SK-N-SH treated with all-trans-retinoic acid at 6 μM for 48 hours (cell line): ENCODE measurements at regions not wholly inside any gene's neighbourhood (a gene's known extent, or its start where the extent isn't known, plus 50 kb on each side); places are given as distances from the start of the nearest gene placed in this dataset.

Experiments used
- BACH2 ChIP-seq: fragments of 250-450 bp; sonication (Bioruptor Pico); IDR thresholded peaks from 2 replicates; pipeline ENCODE4 v1.9.0; 2021; ENCODE audit warnings: mild to moderate bottlenecking, borderline replicate concordance
- CSDC2 ChIP-seq: fragments of 250-450 bp; sonication (Bioruptor Pico); IDR thresholded peaks from 2 replicates; pipeline ENCODE4 v1.5.0; 2020; ENCODE audit warnings: mild to moderate bottlenecking, moderate library complexity
- ESRRG ChIP-seq: fragments of 250-450 bp; sonication (Bioruptor Pico); IDR thresholded peaks from 2 replicates; pipeline ENCODE4 v1.6.1; 2021; ENCODE audit warnings: mild to moderate bottlenecking
- GLIS3 ChIP-seq: fragments of 250-450 bp; sonication (Bioruptor Pico); IDR thresholded peaks from 2 replicates; pipeline ENCODE4 v1.5.0; 2020; ENCODE audit warnings: mild to moderate bottlenecking, moderate library complexity
- ISL1 ChIP-seq: fragments of 250-450 bp; sonication (Bioruptor Pico); IDR thresholded peaks from 2 replicates; pipeline ENCODE4 v2.1.2; 2022; ENCODE audit warnings: mild to moderate bottlenecking, moderate library complexity
- PATZ1 ChIP-seq: fragments of 250-450 bp; sonication (Bioruptor Pico); IDR thresholded peaks from 2 replicates; pipeline ENCODE4 v1.8.0; 2020; ENCODE audit warnings: mild to moderate bottlenecking, moderate library complexity, borderline replicate concordance
- PPARA ChIP-seq: fragments of 250-450 bp; sonication (Bioruptor Pico); IDR thresholded peaks from 2 replicates; pipeline ENCODE4 v1.5.0; 2020; ENCODE audit warnings: mild to moderate bottlenecking, borderline replicate concordance
- SNAI2 ChIP-seq: fragments of 250-450 bp; sonication (Bioruptor Pico); IDR thresholded peaks from 2 replicates; pipeline ENCODE4 v1.5.0; 2020; ENCODE audit warnings: mild to moderate bottlenecking, moderate library complexity
- TCF4 ChIP-seq: fragments of 250-450 bp; sonication (Bioruptor Pico); IDR thresholded peaks from 2 replicates; pipeline ENCODE4 v1.8.0; 2021; ENCODE audit warnings: mild to moderate bottlenecking, moderate library complexity, borderline replicate concordance
- TSHZ2 ChIP-seq: fragments of 250-450 bp; sonication (Bioruptor Pico); IDR thresholded peaks from 2 replicates; pipeline ENCODE4 v1.5.0; 2020; ENCODE audit warnings: mild to moderate bottlenecking, moderate library complexity
- ZFP30 ChIP-seq: fragments of 450-650 bp; formaldehyde crosslinking; IDR thresholded peaks from 2 replicates; pipeline ENCODE4 v1.5.0; 2022; ENCODE audit warnings: mild to moderate bottlenecking, moderate library complexity
- ZNF8 ChIP-seq: fragments of 450-650 bp; formaldehyde crosslinking; IDR thresholded peaks from 2 replicates; pipeline ENCODE4 v1.5.0; 2020; ENCODE audit warnings: mild to moderate bottlenecking, moderate library complexity
- TF ChIP-seq, protein P1 (sequence below): fragments of 250-450 bp; sonication (Bioruptor Pico); IDR thresholded peaks from 2 replicates; pipeline ENCODE4 v1.8.0; 2021; ENCODE audit warnings: low read depth, mild to moderate bottlenecking, moderate library complexity, borderline replicate concordance
- TF ChIP-seq, protein P2 (sequence below): fragments of 250-450 bp; sonication (Bioruptor Pico); IDR thresholded peaks from 2 replicates; pipeline ENCODE4 v1.5.1; 2021; ENCODE audit warnings: mild to moderate bottlenecking, moderate library complexity

DNA sequence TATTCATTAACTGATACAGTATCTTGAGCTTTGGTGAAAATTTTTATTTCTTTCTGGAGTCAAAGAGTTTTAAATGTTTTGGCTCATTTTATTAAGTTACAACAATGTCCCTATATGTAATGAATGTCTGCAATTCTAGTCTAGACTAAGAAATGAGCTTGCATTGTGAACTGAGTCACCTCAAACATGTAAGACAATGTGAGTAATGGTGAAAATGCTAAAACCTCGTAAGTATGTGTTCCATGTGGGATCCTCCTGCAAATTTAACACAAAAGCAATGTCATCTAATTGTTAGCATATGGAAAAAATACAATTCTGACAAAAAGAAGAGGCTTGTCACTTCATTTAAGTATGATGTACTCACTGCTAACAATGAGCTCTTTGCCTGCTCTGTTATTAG is 480.5 kb upstream of the FSTL5 start:
- TF ChIP-seq, protein P1, sequence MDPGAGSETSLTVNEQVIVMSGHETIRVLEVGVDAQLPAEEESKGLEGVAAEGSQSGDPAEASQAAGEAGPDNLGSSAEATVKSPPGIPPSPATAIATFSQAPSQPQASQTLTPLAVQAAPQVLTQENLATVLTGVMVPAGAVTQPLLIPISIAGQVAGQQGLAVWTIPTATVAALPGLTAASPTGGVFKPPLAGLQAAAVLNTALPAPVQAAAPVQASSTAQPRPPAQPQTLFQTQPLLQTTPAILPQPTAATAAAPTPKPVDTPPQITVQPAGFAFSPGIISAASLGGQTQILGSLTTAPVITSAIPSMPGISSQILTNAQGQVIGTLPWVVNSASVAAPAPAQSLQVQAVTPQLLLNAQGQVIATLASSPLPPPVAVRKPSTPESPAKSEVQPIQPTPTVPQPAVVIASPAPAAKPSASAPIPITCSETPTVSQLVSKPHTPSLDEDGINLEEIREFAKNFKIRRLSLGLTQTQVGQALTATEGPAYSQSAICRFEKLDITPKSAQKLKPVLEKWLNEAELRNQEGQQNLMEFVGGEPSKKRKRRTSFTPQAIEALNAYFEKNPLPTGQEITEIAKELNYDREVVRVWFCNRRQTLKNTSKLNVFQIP (CRISPR knock-in tag) = no peak
- TF ChIP-seq BACH2 (CRISPR knock-in tag) = no peak
- TF ChIP-seq TCF4 (CRISPR knock-in tag) = no peak
- no peak for TF ChIP-seq ZFP30 (CRISPR knock-in tag)
- TF ChIP-seq ESRRG = no peak
- TF ChIP-seq, protein P2, sequence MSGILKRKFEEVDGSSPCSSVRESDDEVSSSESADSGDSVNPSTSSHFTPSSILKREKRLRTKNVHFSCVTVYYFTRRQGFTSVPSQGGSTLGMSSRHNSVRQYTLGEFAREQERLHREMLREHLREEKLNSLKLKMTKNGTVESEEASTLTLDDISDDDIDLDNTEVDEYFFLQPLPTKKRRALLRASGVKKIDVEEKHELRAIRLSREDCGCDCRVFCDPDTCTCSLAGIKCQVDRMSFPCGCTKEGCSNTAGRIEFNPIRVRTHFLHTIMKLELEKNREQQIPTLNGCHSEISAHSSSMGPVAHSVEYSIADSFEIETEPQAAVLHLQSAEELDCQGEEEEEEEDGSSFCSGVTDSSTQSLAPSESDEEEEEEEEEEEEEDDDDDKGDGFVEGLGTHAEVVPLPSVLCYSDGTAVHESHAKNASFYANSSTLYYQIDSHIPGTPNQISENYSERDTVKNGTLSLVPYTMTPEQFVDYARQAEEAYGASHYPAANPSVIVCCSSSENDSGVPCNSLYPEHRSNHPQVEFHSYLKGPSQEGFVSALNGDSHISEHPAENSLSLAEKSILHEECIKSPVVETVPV (CRISPR knock-in tag) = no peak
- TF ChIP-seq SNAI2 (CRISPR knock-in tag) = no peak
- no peak for TF ChIP-seq CSDC2 (CRISPR knock-in tag)
- no peak for TF ChIP-seq GLIS3 (CRISPR knock-in tag)
- TF ChIP-seq PATZ1 (CRISPR knock-in tag) = no peak
- no peak for TF ChIP-seq ISL1 (CRISPR knock-in tag)
- TF ChIP-seq TSHZ2 (CRISPR knock-in tag) = no peak
- TF ChIP-seq PPARA = no peak
- TF ChIP-seq ZNF8 = no peak
